ENCODE measurements at regions not wholly inside any gene's neighbourhood (a gene's known extent, or its start where the extent isn't known, plus 50 kb on each side); places are given as distances from the start of the nearest gene placed in this dataset.
"Not testable (repeated sequence)": the region's sequence is repeated elsewhere in the genome, so short reads cannot be mapped to it uniquely, and the experiment has no call there.

DNA sequence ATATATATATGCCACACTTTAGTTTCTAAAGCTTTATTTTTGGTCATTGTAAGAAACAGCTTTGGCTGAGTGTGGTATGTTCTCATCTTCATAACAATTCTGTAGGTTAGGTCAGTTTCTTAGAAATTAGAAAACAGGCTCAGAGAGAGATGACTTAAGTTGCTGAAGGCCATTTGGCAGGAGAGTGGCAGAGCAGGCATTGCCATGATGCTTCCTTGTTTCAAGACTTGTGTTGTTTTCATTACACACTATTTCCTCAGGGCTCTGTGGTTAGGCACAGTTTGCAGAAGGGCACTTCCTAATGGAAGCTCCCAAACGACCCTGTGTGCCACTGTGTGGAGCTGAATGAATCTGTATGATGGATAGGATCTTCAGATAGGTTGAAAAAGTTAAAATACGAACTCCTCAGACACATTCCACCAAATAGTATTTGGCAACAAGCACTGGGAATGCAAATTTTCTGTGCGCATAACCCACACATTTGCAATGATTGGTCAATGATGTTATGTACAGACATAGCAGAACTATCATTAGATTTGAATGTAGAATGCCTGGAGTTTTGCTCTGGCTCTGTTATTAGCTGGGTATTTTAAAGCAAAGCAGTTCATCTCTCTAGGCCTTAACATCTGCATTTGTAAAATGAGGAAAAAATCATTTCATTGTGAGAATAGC lies 274.3 kb upstream of the HS3ST1 start:
- no peak for DNase-seq (ENCODE audit: low spot score)

GRCh38 chr4:11701966-11702725 lies 273.5 kb upstream of the HS3ST1 start:
- no peak for DNase-seq (ENCODE audit: low spot score)

DNA sequence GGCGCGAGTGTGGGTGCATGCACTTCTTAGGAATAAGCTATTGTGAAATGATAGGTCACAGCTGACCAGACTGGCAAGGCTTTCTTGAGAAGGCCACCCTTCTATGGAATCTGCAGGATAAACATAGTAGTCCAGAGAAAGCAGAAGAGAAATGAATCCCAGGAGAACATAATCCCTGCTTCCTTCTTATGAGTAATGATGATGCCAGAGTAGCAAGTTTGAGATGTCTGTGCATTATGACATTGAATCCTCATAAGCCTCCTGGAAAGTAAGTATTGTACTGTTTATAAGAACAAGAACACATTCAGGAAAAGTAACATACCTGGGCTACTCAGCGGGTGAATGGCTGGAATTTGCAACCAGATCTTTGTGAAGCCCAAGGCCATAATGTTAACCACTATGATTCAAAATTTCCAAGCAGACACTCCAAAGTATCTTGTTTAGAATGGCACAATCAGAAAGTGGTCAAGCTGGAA lies 272.1 kb upstream of the HS3ST1 start:
- DNase-seq (ENCODE audit: low spot score) = no peak

DNA sequence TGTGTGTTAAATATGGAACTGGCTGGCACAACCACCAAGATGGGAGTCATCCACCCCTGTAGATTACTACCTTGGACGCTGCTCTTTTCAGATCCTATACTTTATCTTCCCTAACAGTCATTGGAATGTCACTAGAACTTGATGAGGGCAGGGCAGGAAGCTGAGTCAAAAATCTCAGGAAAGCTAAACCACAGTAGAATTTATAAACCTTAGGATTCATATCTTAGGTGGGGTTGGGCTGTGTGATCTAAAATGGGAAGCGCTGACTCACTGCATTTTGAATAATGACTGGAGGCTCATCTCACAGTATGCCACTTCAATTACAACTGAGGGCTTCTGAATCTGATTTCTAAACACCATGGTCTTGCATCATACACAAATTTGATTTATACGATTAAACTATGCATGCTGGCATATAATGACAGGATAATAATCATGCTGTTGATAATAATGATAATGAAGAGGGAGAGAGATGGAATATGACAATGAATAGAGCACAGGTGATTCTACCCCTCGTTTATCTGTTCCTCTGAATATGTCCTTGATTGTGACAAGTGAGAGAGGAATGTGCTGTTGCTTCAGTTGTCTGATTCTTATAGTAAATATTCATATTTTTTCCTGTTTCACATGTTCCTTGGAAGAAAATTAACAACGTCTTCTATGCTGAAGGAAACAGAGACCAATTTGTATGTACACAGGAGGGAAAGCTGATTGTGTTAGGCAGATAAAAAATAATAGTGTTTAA lies 270.3 kb upstream of the HS3ST1 start:
- DNase-seq (ENCODE audit: low spot score) = no peak

DNA sequence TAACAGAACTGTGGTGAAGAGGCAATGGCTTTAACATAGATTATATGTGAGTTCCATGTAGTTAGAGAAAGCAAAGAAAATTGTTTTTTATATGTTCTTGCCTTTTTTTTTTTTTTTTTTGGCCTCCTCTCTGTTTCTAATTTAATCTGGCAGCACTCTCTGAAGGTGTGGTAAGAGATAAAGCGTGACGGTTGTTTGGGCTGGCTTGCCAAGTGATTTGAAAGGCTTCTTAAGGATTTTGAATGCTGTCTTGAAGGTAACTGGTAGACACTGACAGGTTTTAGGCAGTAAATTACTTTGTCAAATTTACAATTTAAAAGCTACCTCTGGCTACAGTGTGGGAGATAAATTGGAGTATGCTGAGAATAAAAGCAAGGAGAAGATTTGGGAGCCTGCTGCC lies 269.3 kb upstream of the HS3ST1 start:
- DNase-seq (ENCODE audit: low spot score) = no peak

DNA sequence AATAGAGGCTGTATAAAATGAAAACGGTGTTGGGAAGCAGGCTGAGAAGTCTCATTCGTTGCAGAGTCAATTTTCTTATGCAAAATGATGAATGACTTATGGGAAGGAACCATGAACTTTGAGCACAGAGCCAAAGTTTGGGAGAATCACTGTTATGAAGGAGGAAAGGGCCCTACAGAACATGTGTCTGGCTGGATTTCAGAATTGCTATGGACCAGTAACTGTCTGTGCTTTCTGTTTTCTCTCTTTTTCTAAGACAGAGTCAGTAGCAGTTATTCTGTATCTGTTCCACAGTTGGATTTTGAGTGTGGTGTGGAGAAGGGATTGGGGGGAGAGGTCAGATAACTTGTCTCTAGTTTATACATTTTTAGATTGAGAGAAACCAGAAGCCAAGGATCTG lies 265.0 kb upstream of the HS3ST1 start:
- DNase-seq (ENCODE audit: low spot score) = no peak

DNA sequence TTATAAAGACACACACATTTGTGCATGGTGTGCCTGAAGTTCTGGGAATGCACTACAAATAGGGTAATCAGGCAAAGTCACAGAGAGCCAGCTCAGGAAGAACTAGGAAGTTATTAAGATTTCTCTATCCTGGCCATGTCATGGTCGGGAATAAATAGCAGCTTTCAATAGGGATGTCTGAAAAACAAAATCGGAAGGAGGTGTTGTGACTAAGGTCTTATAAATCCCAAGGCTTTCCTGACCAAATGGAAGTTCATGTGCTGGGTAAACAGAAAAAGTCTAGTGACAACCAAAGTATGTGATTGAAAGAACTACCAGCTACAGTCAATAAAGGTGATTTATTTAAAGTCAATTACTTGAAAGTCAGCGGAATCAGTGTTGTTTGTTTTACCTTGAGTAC lies 262.5 kb upstream of the HS3ST1 start:
- no peak for DNase-seq (ENCODE audit: low spot score)

DNA sequence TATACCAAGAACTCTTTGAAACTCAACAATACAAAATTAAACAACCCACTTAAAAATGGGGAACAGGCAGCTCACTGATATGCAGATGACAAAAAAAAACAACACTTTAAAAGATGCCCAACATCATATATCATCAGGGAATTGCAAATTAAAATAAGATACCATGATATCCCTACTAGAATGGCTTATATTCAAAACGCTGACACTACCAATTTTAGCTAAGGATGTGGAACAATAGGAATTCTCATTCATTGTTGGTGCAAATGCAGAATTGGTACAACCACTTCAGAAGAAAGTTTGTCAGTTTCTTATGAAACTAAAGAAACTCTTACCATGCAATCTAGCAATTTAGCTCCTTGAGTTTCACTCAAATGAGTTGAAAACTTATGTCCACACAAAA lies 259.0 kb upstream of the HS3ST1 start:
- no peak for DNase-seq (ENCODE audit: low spot score)

GRCh38 chr4:11685481-11685880 lies 256.8 kb upstream of the HS3ST1 start:
- no peak for DNase-seq (ENCODE audit: low spot score)

DNA sequence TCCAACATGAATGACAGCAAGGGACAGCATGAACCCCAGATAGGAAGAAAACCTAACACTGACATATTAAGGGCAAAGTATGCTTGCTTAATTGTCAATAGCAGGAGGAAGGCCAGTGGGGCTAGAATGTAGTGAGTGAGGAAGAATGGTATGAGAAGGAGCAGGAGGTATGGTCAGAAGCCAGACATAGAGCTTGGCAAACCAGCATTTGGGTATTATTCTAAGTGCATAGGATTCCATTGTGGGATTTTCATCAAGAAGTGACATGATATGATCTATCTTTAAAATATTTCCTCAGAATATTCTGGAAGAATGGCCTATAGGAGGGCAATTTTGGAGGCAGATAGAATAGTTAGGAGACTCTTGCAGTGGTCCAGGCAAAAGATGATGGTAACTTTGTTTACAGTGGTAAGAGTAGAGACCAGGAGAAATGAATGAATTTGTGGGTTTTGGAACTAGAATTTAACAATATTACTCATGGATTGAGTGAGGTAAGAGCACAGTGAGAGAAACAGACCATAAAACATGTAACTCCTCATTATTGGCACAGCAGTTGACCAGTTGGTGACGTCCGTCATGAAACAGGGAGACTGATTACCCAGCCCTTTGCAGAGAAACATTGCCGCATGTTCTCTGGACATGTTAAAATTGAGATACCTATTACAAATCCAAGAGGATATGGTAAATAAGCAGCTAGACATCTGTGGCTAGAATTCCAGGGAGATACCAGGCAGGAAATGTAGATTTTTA lies 246.5 kb upstream of the HS3ST1 start:
- DNase-seq (ENCODE audit: low spot score) = no peak

GRCh38 chr4:11670304-11670703 lies 241.6 kb upstream of the HS3ST1 start:
- DNase-seq (ENCODE audit: low spot score) = no peak

DNA sequence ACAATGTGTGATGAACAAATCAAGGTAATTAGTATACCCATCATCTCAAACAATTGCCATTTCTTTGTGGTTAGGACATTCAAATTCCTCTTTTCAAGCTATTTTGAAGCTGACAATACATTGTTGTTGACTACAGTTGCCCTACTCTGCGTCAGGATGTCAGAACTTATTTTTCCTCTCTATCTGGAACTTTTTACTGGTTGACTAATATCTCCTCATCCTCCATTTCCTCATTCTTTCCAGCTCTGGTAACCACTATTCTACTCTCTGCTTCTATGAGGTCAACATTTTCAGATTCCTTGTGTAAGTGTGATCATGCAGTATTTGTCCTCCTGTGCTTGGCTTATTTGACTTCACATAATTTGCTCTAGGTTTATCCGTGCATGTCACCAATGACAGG lies 240.5 kb upstream of the HS3ST1 start:
- DNase-seq (ENCODE audit: low spot score) = no peak

- no peak for DNase-seq (ENCODE audit: low spot score)
Observed at GRCh38 chr4:11663114-11663513, 234.4 kb upstream of the HS3ST1 start.

GRCh38 chr4:11650801-11651596 lies 222.3 kb upstream of the HS3ST1 start:
- no peak for DNase-seq (ENCODE audit: low spot score)

DNA sequence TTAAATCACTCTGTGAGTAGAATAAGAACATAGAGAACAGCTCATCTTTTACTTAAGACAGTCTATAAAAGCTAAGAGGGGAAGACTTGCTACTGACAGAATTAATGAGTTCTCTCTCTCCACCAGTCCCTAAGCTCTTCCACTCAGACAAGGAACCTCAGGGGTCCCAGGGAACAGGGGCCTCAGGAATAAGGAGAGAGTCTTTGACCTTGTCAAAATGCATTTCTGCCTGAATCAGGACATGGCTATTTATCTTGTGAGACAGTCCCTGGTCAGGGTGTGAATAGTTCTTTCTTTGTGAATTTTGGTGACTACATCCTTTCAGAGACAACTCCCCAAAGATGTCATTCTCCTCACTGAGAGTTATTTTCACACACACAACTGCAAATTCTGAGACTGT lies 218.7 kb upstream of the HS3ST1 start:
- DNase-seq (ENCODE audit: low spot score) = no peak

- not testable (repeated sequence) for DNase-seq (ENCODE audit: low spot score)
Observed at GRCh38 chr4:11643081-11643480, 214.4 kb upstream of the HS3ST1 start.

DNA sequence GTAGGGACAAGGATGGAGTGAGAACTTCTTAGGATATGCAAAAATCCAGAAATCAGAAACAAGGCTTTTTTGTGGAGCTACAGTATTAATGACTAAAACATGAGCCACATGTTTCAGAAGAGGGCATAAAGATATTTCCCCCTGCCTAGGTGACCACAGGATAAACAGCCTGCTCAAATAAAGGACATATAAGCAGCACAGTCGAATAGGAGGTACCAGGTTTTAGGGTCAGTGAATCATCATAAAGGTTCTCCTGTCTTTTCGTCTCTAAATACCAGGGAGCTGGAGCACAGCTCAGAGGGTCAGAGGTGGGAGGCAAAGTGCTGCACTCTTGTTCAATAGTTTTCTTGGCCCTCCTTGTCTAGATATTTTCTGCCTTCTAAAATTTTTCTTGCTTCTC lies 211.9 kb upstream of the HS3ST1 start:
- DNase-seq (ENCODE audit: low spot score) = no peak

GRCh38 chr4:11636551-11636950 lies 207.9 kb upstream of the HS3ST1 start:
- DNase-seq (ENCODE audit: low spot score) = no peak

- DNase-seq (ENCODE audit: low spot score) = no peak
Observed at GRCh38 chr4:11636031-11636430, 207.3 kb upstream of the HS3ST1 start.

DNA sequence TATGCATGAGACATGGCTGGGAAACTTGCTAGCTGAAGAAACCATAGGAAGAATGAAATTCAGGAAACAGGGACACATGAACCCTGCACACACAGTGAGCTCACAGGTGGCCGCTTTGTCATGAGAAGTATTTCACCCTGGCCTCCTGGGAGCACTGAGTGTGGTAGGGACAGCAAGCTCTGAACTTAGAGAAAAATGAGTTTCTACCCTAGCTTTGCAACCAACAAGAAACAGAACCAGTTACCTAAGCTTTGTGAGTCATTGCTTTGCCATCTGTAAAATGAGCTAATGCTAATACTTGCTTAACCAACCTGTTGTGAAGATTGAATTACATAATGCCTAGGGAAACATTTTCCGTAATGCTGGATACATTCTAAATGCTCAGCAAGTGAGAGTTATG lies 206.6 kb upstream of the HS3ST1 start:
- no peak for DNase-seq (ENCODE audit: low spot score)

DNA sequence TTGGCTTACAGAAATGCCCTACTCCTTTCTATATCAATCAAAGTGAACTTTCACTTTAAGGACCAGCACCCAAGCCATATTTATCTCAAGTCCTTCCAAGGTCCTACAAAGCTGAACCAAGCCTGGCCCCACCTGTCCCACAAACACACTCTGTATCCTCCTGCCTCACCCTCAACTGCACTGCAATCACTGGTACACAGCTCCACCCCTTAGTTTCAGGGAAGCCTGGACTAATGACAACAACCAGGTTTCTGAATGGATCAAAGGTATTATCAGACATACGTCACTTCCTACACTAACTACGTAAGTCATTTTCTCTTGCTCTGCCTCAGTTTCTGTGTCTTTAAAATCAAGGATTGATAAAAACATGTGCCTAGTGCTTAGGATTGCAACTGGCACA lies 205.6 kb upstream of the HS3ST1 start:
- DNase-seq (ENCODE audit: low spot score) = no peak
